Liver (tissue), 2 donors: ENCODE measurements at regions not wholly inside any gene's neighbourhood (a gene's known extent, or its start where the extent isn't known, plus 50 kb on each side); places are given as distances from the start of the nearest gene placed in this dataset.

Experiments
- FOXA1 ChIP-seq: IDR thresholded peaks from 2 replicates; pipeline ENCODE4 v1.6.1; 2016; ENCODE audit warnings: antibody characterized with exemption
- TF ChIP-seq, protein P1 (sequence below): IDR thresholded peaks from 2 replicates; pipeline ENCODE4 v1.6.1; 2016; ENCODE audit warnings: antibody characterized with exemption
- TF ChIP-seq, protein P2 (sequence below): fragments of 150-350 bp; IDR thresholded peaks from 2 replicates; pipeline ENCODE4 v1.5.1; 2017; ENCODE audit warnings: improper control_type of control experiment, low read depth, low read length; ENCODE audit not compliant: missing input control
- TF ChIP-seq, protein P3 (sequence below): IDR thresholded peaks from 2 replicates; pipeline ENCODE4 v1.6.1; 2016; ENCODE audit warnings: antibody characterized with exemption, mild to moderate bottlenecking
- donor health status: healthy.

DNA sequence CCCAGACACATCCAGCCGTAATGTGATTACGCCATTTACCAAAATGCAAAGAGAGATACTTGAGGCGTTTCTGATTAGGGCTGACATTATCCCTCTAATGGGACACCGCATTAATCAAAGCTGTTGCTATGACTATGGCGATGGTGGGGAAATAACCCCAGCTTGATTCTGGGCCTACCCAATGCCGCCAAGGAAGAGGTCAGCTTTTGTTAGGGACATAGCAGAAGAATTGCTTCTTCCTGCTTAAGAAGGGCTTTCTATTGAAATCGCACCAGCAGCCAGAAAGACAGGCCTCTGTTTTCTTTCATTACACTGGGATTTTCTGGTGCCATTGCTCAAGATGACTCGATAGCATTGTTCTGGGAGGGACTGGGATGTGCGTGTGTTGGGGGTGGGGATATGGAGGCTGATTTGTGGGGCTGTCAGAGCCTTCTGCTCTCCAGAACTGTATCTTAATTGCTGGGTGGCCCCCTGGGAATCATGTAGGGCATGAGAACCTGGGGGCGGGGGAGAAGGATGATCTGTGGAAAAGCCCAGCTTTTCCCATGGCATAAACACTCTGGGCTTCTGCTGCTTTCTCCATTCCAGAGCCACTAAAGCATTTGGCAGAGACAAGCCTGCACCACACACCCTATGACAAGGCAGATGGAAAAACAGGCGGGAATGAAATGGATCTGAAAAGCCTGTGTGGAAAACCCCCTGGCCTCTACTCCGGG, 106.5 kb upstream of the RAD23B start:
- TF ChIP-seq, protein P1, sequence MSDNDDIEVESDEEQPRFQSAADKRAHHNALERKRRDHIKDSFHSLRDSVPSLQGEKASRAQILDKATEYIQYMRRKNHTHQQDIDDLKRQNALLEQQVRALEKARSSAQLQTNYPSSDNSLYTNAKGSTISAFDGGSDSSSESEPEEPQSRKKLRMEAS = no peak
- TF ChIP-seq, protein P2, sequence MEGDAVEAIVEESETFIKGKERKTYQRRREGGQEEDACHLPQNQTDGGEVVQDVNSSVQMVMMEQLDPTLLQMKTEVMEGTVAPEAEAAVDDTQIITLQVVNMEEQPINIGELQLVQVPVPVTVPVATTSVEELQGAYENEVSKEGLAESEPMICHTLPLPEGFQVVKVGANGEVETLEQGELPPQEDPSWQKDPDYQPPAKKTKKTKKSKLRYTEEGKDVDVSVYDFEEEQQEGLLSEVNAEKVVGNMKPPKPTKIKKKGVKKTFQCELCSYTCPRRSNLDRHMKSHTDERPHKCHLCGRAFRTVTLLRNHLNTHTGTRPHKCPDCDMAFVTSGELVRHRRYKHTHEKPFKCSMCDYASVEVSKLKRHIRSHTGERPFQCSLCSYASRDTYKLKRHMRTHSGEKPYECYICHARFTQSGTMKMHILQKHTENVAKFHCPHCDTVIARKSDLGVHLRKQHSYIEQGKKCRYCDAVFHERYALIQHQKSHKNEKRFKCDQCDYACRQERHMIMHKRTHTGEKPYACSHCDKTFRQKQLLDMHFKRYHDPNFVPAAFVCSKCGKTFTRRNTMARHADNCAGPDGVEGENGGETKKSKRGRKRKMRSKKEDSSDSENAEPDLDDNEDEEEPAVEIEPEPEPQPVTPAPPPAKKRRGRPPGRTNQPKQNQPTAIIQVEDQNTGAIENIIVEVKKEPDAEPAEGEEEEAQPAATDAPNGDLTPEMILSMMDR = no peak
- TF ChIP-seq FOXA1 = no peak
- TF ChIP-seq, protein P3, sequence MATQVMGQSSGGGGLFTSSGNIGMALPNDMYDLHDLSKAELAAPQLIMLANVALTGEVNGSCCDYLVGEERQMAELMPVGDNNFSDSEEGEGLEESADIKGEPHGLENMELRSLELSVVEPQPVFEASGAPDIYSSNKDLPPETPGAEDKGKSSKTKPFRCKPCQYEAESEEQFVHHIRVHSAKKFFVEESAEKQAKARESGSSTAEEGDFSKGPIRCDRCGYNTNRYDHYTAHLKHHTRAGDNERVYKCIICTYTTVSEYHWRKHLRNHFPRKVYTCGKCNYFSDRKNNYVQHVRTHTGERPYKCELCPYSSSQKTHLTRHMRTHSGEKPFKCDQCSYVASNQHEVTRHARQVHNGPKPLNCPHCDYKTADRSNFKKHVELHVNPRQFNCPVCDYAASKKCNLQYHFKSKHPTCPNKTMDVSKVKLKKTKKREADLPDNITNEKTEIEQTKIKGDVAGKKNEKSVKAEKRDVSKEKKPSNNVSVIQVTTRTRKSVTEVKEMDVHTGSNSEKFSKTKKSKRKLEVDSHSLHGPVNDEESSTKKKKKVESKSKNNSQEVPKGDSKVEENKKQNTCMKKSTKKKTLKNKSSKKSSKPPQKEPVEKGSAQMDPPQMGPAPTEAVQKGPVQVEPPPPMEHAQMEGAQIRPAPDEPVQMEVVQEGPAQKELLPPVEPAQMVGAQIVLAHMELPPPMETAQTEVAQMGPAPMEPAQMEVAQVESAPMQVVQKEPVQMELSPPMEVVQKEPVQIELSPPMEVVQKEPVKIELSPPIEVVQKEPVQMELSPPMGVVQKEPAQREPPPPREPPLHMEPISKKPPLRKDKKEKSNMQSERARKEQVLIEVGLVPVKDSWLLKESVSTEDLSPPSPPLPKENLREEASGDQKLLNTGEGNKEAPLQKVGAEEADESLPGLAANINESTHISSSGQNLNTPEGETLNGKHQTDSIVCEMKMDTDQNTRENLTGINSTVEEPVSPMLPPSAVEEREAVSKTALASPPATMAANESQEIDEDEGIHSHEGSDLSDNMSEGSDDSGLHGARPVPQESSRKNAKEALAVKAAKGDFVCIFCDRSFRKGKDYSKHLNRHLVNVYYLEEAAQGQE = no peak
